A549 (cell line): ENCODE measurements at regions not wholly inside any gene's neighbourhood (a gene's known extent, or its start where the extent isn't known, plus 50 kb on each side); places are given as distances from the start of the nearest gene placed in this dataset.

Experiments used
- ATAC-seq, 2 experiments: fragments of 200-7000 bp in 1 of 2; fragments of >200 bp in 1 of 2; cut with Nextera tagmentation in 1 of 2; cut with Tn5 transposase in 1 of 2; 3 replicates each; pipeline versions ENCODE4 v1.8.0 to v1.9.1; 2018 to 2020; ENCODE audit warnings: mild to moderate bottlenecking in 1 of 2, moderate library complexity in 1 of 2
- CTCF ChIA-PET: fragments of 300-600 bp; sonication (Branson Sonifier 250); formaldehyde crosslinking; extraction: SDS; loops from one replicate; lab custom pipeline; 2021; ENCODE audit warnings: antibody characterized with exemption, inconsistent platforms; lab: Yijun Ruan, JAX
- POLR2A ChIA-PET: fragments of 350-600 bp; formaldehyde crosslinking; extraction: SDS; loops from one replicate; lab custom pipeline; 2021; ENCODE audit warnings: antibody characterized with exemption, inconsistent platforms; lab: Yijun Ruan, JAX
- DNase-seq, 2 experiments: peaks; one replicate each; pipeline versions ENCODE4 v3.0.0 to v3.0.0-alpha.2; 2011 to 2016; ENCODE audit warnings: low read depth in 1 of 2, low spot score in 1 of 2
- FAIRE-seq: peaks from 2 replicates; lab custom pipeline; 2011; peaks lifted over from hg19 to GRCh38; lab: Jason Lieb, UNC
- H3K27ac ChIP-seq, 2 experiments: fragments of >200 bp; sonication (Bioruptor Twin); formaldehyde crosslinking; 3 replicates each; pipeline ENCODE4 v1.5.1; 2016 to 2017
- H3K4me1 ChIP-seq: fragments of >200 bp; sonication (Bioruptor Twin); formaldehyde crosslinking; 3 replicates; pipeline ENCODE4 v1.6.1; 2016
- H3K4me2 ChIP-seq: fragments of >200 bp; sonication (Bioruptor Twin); formaldehyde crosslinking; 3 replicates; pipeline ENCODE4 v1.6.1; 2016
- H3K4me3 ChIP-seq: fragments of >200 bp; sonication (Bioruptor Twin); formaldehyde crosslinking; 3 replicates; pipeline ENCODE4 v1.5.1; 2016
- H3K9me3 ChIP-seq: fragments of >200 bp; sonication (Bioruptor Twin); formaldehyde crosslinking; 3 replicates; pipeline ENCODE4 v1.6.1; 2016
- CBX2 ChIP-seq: fragments of 200-600 bp; sonication (generic); IDR thresholded peaks from 2 replicates; pipeline ENCODE4 v1.6.1; 2016; ENCODE audit warnings: low read depth, mild to moderate bottlenecking, borderline replicate concordance
- EHF ChIP-seq: fragments of 250-450 bp; sonication (Bioruptor Pico); IDR thresholded peaks from 2 replicates; pipeline ENCODE4 v1.5.0; 2020; ENCODE audit warnings: mild to moderate bottlenecking
- ESRRA ChIP-seq: fragments of 150-350 bp; IDR thresholded peaks from 2 replicates; pipeline ENCODE4 v1.6.1; 2014; ENCODE audit warnings: mild to moderate bottlenecking, low read length, borderline replicate concordance
- FOSL2 ChIP-seq, 2 experiments: fragments of 450-650 bp in 1 of 2; fragments of >200 bp in 1 of 2; sonication (Bioruptor Twin) in 1 of 2; formaldehyde crosslinking; IDR thresholded peaks; 2 replicates each; pipeline versions ENCODE4 v1.5.0 to v1.6.1; 2016 to 2020; ENCODE audit warnings: mild to moderate bottlenecking in 1 of 2, moderate library complexity in 1 of 2
- HOXB13 ChIP-seq: fragments of 250-450 bp; sonication (Bioruptor Pico); IDR thresholded peaks from 2 replicates; pipeline ENCODE4 v1.5.0; 2020; ENCODE audit warnings: low read depth, mild to moderate bottlenecking, moderate library complexity
- HOXB5 ChIP-seq: fragments of 250-450 bp; sonication (Bioruptor Pico); IDR thresholded peaks from 2 replicates; pipeline ENCODE4 v1.5.0; 2020; ENCODE audit warnings: mild to moderate bottlenecking, moderate library complexity
- KDM1A ChIP-seq: fragments of 200-600 bp; sonication (generic); IDR thresholded peaks from 2 replicates; pipeline ENCODE4 v1.6.1; 2016; ENCODE audit warnings: low read depth, mild to moderate bottlenecking
- PHF8 ChIP-seq: fragments of 200-600 bp; sonication (generic); IDR thresholded peaks from 2 replicates; pipeline ENCODE4 v1.6.1; 2016; ENCODE audit warnings: low read depth, mild to moderate bottlenecking, antibody characterized with exemption, moderate library complexity, borderline replicate concordance
- POLR2A ChIP-seq: IDR thresholded peaks from 2 replicates; pipeline ENCODE4 v1.6.1; 2012; ENCODE audit warnings: mild to moderate bottlenecking, low read length
- POLR2AphosphoS2 ChIP-seq: conservative IDR thresholded peaks from 2 replicates; pipeline ENCODE4 v1.6.1; 2012; ENCODE audit warnings: low read length, improper control_type of control experiment, inconsistent platforms
- RAD21 ChIP-seq, 2 experiments: fragments of >200 bp in 1 of 2; sonication (Bioruptor Twin) in 1 of 2; formaldehyde crosslinking in 1 of 2; IDR thresholded peaks in 1 of 2; conservative IDR thresholded peaks in 1 of 2; 2 replicates in 1 of 2; 3 replicates in 1 of 2; pipeline ENCODE4 v1.6.1; 2012 to 2018; ENCODE audit warnings: inconsistent platforms in 1 of 2
- RCOR1 ChIP-seq: fragments of 150-350 bp; IDR thresholded peaks from 2 replicates; pipeline ENCODE4 v1.6.1; 2014; ENCODE audit warnings: antibody characterized with exemption, low read length, low read depth
- SMC3 ChIP-seq: fragments of >200 bp; sonication (Bioruptor Twin); formaldehyde crosslinking; IDR thresholded peaks from 3 replicates; pipeline ENCODE4 v1.6.1; 2018; ENCODE audit warnings: inconsistent platforms
- TFCP2L1 ChIP-seq: fragments of 250-450 bp; sonication (Bioruptor Pico); IDR thresholded peaks from 2 replicates; pipeline ENCODE4 v1.5.0; 2021; ENCODE audit warnings: mild to moderate bottlenecking
- ZFP36 ChIP-seq: fragments of 450-650 bp; IDR thresholded peaks from 2 replicates; pipeline ENCODE4 v1.6.1; 2014; ENCODE audit warnings: borderline replicate concordance; ENCODE audit not compliant: partially characterized antibody
- ZSCAN20 ChIP-seq: fragments of 250-450 bp; sonication (Bioruptor Pico); IDR thresholded peaks from 2 replicates; pipeline ENCODE4 v1.8.0; 2022; ENCODE audit warnings: mild to moderate bottlenecking, moderate library complexity
- WGBS: methylation state at CpG from one replicate; pipeline ENCODE4 v1.1.6; 2017; ENCODE audit errors: missing lambda C conversion rate; 5-methylcytosine and 5-hydroxymethylcytosine counted together
- TF ChIP-seq, protein P1 (sequence below): IDR thresholded peaks from 2 replicates; pipeline ENCODE4 v1.6.1; 2012; ENCODE audit warnings: low read depth, borderline replicate concordance
- TF ChIP-seq, protein P2 (sequence below): fragments of >200 bp; sonication (Bioruptor Twin); formaldehyde crosslinking; IDR thresholded peaks from 2 replicates; pipeline ENCODE4 v1.6.1; 2016
- TF ChIP-seq, protein P3 (sequence below): fragments of 250-450 bp; sonication (Bioruptor Pico); IDR thresholded peaks from 2 replicates; pipeline ENCODE4 v1.5.0; 2020; ENCODE audit warnings: low read depth, mild to moderate bottlenecking, moderate library complexity
- TF ChIP-seq, protein P4 (sequence below): fragments of 200-600 bp; sonication (generic); IDR thresholded peaks from 2 replicates; pipeline ENCODE4 v1.6.1; 2016; ENCODE audit warnings: antibody characterized with exemption, mild to moderate bottlenecking, moderate library complexity
- TF ChIP-seq, protein P5 (sequence below): fragments of >200 bp; sonication (Bioruptor Twin); formaldehyde crosslinking; IDR thresholded peaks from 3 replicates; pipeline ENCODE4 v1.6.1; 2016

DNA sequence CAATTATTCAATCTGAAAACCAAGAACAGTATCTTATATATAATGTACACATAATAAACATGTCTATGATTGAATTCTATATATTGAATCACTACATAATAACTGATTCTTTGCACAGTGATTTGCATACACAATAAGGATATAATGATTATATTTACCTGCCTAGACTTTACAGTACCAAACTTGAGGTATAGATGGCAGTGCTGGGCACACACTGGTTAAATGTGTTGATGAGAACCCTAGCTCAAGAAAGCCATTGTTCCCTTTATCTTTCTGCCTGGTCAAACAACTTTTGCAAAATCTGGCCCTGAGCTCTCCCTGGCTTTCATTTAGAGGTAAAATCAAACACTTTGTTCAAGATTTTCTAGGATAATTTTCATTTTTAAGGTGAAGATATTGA, 697.7 kb downstream of the TUSC7 start (continued):
- TF ChIP-seq, protein P1, sequence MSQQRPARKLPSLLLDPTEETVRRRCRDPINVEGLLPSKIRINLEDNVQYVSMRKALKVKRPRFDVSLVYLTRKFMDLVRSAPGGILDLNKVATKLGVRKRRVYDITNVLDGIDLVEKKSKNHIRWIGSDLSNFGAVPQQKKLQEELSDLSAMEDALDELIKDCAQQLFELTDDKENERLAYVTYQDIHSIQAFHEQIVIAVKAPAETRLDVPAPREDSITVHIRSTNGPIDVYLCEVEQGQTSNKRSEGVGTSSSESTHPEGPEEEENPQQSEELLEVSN, result no peak
- no peak for TF ChIP-seq POLR2A
- TF ChIP-seq ZFP36, result no peak
- TF ChIP-seq, protein P2, sequence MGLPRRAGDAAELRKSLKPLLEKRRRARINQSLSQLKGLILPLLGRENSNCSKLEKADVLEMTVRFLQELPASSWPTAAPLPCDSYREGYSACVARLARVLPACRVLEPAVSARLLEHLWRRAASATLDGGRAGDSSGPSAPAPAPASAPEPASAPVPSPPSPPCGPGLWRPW, result no peak
- TF ChIP-seq CBX2, result no peak
- no peak for TF ChIP-seq HOXB13 (CRISPR knock-in tag)
- no peak for TF ChIP-seq EHF (CRISPR knock-in tag)
- TF ChIP-seq, all 56 proteins: peak for 3

DNA sequence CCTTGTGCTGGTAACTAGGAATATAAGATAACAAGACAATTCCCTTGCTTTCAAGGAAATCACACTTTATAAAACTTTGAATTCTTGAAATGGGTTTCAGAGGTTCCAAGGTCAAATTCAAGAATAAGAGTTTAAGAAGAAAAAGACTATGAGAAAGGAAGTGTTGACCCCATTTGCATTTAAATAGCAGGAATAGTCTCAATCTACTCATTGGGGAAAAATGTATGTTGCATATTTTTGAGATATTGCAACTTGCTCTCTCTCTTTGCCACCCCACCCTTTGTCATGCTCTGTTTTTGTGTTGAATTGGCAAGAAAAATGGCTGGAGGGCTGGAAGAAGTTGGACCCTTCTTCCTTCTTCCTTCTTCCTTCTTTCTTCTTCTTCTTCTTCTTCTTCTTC, 699.2 kb downstream of the TUSC7 start:
- H3K4me3 ChIP-seq, result no peak overlapping the region
- DNase-seq (no peak), ATAC-seq (no peak), FAIRE-seq (no peak)
- H3K9me3 ChIP-seq, result no peaks in the 10 kb centered on the region
- H3K4me2 ChIP-seq, result no peak overlapping the region
- ChIA-PET POLR2A (no interaction called here), CTCF (no interaction called here)
- no peak for TF ChIP-seq CBX2
- TF ChIP-seq EHF (CRISPR knock-in tag), result no peak
- TF ChIP-seq ESRRA, result no peak
- TF ChIP-seq ZSCAN20 (CRISPR knock-in tag), result no peak
- no peak for TF ChIP-seq FOSL2 (IDR thresholded peaks at IDR 0.05)
- TF ChIP-seq FOSL2 (CRISPR knock-in tag; IDR thresholded peaks at IDR 0.05), result no peak
- no peak for TF ChIP-seq HOXB5 (CRISPR knock-in tag)
- TF ChIP-seq, protein P3, sequence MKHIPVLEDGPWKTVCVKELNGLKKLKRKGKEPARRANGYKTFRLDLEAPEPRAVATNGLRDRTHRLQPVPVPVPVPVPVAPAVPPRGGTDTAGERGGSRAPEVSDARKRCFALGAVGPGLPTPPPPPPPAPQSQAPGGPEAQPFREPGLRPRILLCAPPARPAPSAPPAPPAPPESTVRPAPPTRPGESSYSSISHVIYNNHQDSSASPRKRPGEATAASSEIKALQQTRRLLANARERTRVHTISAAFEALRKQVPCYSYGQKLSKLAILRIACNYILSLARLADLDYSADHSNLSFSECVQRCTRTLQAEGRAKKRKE (CRISPR knock-in tag), result no peak
- TF ChIP-seq KDM1A, result no peak
- TF ChIP-seq, protein P4, sequence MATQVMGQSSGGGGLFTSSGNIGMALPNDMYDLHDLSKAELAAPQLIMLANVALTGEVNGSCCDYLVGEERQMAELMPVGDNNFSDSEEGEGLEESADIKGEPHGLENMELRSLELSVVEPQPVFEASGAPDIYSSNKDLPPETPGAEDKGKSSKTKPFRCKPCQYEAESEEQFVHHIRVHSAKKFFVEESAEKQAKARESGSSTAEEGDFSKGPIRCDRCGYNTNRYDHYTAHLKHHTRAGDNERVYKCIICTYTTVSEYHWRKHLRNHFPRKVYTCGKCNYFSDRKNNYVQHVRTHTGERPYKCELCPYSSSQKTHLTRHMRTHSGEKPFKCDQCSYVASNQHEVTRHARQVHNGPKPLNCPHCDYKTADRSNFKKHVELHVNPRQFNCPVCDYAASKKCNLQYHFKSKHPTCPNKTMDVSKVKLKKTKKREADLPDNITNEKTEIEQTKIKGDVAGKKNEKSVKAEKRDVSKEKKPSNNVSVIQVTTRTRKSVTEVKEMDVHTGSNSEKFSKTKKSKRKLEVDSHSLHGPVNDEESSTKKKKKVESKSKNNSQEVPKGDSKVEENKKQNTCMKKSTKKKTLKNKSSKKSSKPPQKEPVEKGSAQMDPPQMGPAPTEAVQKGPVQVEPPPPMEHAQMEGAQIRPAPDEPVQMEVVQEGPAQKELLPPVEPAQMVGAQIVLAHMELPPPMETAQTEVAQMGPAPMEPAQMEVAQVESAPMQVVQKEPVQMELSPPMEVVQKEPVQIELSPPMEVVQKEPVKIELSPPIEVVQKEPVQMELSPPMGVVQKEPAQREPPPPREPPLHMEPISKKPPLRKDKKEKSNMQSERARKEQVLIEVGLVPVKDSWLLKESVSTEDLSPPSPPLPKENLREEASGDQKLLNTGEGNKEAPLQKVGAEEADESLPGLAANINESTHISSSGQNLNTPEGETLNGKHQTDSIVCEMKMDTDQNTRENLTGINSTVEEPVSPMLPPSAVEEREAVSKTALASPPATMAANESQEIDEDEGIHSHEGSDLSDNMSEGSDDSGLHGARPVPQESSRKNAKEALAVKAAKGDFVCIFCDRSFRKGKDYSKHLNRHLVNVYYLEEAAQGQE, result no peak
- TF ChIP-seq SMC3, result no peak
- H3K27ac ChIP-seq, result no peak overlapping the region
- peaks cover 3% of the 10 kb centered on the region; the same call in 1 of the 3 replicates for H3K4me1 ChIP-seq

DNA sequence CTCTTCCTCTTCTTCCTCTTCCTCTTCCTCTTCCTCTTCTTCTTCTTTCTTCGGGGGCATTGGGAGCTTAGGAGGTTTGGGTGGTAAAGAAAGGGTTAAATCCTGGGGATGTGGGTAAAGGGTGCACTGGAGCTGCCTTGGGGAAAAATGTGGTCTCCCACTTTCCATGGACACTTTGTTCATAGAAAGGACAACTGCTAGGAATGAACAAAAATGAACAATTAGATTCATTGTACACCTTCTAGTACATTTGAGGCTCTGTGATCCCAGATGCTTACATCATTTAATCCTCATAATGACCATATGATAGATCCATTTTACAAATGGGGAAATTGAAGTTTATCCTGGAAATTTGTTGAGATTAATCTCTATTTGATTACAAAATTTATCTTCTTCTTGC, 699.7 kb downstream of the TUSC7 start:
- ATAC-seq, result no peak
- POLR2A ChIA-PET, result no interaction called here
- FAIRE-seq, result no peak
- no peaks in the 10 kb centered on the region for H3K9me3 ChIP-seq
- no peak for DNase-seq
- 59% methylated on average over 1 of the region's 1 CpG for WGBS
- H3K4me3 ChIP-seq, result no peak overlapping the region
- peaks cover 2% of the 10 kb centered on the region; the same call in 1 of the 3 replicates for H3K4me1 ChIP-seq
- no peak overlapping the region for H3K27ac ChIP-seq
- CTCF ChIA-PET, result no interaction called here
- TF ChIP-seq TFCP2L1, result no peak
- TF ChIP-seq CBX2, result no peak
- no peak for TF ChIP-seq POLR2AphosphoS2
- TF ChIP-seq PHF8, result no peak
- no peak for TF ChIP-seq RAD21 (conservative IDR thresholded peaks at IDR 0.05 in 1 of 2, IDR thresholded peaks at IDR 0.05 in 1 of 2)
- no peak for TF ChIP-seq RCOR1
- TF ChIP-seq, protein P5, sequence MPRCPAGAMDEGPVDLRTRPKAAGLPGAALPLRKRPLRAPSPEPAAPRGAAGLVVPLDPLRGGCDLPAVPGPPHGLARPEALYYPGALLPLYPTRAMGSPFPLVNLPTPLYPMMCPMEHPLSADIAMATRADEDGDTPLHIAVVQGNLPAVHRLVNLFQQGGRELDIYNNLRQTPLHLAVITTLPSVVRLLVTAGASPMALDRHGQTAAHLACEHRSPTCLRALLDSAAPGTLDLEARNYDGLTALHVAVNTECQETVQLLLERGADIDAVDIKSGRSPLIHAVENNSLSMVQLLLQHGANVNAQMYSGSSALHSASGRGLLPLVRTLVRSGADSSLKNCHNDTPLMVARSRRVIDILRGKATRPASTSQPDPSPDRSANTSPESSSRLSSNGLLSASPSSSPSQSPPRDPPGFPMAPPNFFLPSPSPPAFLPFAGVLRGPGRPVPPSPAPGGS, result no peak
- H3K4me2 ChIP-seq, result no peak overlapping the region
